Lung microvascular endothelial cell (primary cell): ENCODE measurements at regions not wholly inside any gene's neighbourhood (a gene's known extent, or its start where the extent isn't known, plus 50 kb on each side); places are given as distances from the start of the nearest gene placed in this dataset.

Source experiments
- DNase-seq, 2 donors: peaks; one replicate each; pipeline versions ENCODE4 v3.0.0 to v3.0.0-alpha.2; 2010; ENCODE audit warnings: low read depth in 2 of 2

DNA sequence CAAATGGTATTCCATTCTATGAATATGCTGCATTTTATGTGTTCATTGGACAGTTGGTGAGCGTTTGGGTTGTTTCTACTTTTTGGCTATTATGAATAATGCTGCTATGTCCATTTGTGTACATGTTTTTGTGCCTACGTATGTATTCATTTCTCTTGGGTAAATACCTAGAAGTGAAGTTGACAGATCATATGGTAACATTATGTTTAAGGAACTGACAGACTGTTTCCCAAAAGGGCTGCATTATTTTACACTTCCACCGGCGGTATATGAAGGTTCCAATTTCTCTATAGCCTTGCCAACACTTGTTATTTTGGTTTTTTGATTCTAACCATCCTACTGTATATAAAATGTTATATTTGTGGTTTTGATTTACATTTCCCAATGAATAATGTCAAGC, 703.9 kb upstream of the CDH2 start:
- DNase-seq: no peak

DNA sequence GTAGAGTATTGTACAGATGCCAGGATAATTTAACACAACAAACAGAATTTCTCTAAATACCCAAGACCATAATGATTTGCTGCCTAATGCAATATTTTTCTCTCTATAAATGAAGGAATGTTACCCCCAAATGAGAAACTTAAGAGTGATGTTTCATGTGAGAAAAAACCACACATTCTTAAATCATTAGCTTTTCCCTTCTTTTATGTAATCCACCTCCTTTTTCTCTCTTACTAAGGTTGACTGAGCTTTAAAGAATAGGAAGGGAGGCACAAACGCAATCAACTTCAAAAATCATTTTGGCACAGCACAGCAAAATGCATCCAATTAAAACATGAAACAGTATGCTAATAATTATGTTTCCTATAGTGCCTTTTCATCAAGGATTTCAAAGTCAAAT, 698.1 kb upstream of the CDH2 start:
- DNase-seq: no peak

DNA sequence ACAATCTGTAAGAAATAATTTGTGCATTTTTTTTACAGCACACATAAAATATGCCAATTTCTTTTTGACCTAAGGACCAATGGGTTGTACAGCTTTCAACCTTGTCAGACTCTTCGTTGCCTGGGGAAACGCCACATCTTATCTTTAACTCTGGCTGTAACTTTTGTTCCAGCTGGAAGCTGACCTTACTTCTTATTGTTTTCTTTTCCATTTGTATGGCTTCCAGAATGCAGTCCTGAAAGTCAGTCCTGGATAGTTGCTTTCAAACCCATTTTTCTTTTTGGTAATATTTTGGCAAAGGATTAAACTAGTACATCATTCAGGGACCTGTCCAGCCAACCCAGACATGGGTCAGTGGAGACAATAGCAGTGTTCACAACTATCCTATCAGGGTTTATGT, 686.5 kb upstream of the CDH2 start:
- no peak for DNase-seq

DNA sequence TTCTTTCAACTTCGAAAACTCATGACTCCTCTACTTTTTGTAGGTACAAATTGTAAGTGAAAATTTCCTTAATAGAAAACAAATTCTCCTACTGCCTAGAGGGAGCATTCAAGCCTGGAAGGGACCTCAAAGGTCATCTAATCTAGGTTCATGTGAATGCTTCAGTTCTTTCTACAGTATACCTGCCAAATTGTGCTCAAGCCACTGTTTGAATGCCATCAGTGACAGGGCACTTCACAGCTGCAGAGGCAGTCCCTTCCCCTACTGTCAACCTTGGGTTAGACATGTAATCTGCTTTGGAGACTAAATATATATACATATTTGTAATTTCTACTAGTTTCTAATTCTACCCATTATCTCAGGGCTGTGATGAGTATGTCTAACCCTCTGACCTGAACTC, 681.3 kb upstream of the CDH2 start:
- DNase-seq: no peak

DNA sequence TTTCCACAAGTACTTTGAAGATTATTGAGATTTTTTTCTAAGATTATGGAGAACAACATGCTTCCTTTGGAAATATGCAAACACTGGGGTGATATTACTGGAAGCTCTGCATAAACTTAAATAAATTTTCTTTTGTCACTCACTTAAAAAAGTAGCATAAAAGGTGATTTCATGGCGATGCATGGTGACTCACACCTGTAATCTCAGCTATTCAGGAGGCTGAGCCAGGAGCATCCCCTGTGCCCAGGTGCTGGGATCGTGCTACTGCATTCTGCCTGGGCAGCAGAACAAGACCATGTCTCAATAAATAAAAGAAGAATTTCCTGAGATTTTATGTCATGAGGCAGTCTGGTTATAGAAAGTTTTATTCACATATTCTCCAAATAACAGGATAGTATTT, 679.1 kb upstream of the CDH2 start:
- no peak for DNase-seq

DNA sequence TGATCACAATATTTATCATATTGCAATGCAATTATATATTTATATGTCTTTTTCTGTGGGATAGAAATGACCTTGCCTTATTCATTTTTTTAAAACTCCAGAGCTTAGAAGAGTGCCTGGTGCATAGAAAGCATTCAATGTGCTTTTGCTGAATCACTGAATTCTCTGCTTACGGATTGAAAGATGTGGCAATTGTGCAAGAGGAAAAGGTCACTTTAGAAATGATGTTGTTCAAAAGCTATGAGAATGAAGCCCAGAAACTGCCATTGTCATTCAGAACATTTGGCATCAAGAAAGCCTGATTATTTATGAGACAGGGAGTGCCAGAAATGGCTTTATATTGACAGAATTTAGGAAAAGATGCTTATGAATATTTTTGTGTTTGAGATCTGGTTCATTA, 678.6 kb upstream of the CDH2 start:
- DNase-seq: peak in 1 of 2 donors; percentile 16

DNA sequence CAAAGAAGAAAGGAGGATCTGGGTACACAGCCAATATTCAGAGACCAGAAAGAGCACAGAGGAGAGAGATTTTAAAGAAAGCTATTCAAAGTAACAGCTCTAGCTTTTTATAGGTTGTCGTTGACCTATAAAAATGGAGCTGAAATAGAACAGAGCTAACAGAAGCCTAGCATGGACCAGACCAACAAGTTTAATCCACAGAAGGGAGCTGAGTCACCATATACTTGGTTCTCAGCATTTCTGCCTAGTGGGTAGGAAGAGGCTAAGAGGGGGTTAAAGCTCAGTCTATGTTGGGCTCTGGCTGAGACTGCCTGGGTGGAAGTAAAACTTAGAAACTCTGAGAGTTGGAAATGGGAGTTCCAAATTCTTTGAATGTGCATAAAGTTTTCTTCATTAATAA, 678.0 kb upstream of the CDH2 start:
- DNase-seq: no peak

GRCh38 chr18:28846958-28847357, 670.0 kb upstream of the CDH2 start:
- DNase-seq: no peak

GRCh38 chr18:28837100-28837499, 660.2 kb upstream of the CDH2 start:
- no peak for DNase-seq

- peak in 1 of 2 donors; percentile 24 for DNase-seq
Measured at GRCh38 chr18:28834889-28835288, 658.0 kb upstream of the CDH2 start.

GRCh38 chr18:28831908-28832307, 655.0 kb upstream of the CDH2 start:
- DNase-seq: no peak

GRCh38 chr18:28831476-28831875, 654.5 kb upstream of the CDH2 start:
- DNase-seq: no peak

- DNase-seq: no peak
Measured at GRCh38 chr18:28826107-28826506, 649.2 kb upstream of the CDH2 start.

DNA sequence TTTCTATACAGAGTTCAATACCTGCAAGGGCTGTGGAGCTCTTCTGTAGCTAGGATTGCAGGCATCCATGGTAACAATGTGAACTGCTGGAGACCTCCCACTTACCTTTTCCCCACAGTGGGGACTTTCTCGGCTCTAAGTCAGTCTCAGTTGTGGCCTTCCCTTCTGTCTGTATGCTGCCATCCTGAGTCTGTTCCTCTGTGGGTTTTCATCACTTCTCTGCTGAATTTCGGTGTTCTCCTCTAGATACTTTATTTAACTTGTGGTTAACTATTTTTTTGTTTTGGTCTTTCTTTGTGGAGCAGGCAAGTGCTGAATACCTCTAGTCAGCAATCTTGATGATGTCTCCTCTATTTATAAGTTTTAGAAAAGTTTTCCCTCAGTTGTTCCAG, 647.2 kb upstream of the CDH2 start:
- DNase-seq: no peak

- DNase-seq: no peak
Measured at GRCh38 chr18:28823506-28824182, 646.7 kb upstream of the CDH2 start.

DNA sequence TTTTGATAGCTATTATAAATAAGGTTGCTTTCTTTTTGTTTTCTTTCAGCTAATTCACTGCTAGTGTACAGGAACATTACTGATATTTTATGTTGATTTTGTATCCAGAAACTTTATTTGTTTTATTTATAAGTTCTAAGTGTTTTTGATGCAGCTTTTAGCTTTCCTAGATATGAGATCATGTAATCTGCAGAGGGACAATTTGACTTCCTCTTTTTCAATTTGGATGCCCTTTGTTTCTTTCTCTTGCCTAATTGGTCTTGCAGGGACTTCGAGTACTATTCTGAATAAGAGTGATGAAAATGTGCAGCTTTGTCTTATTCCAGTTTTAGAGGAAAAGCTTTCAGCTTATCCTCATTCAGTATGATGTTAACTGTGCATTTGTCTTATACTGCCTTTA, 643.4 kb upstream of the CDH2 start:
- DNase-seq: no peak

GRCh38 chr18:28816155-28816554, 639.2 kb upstream of the CDH2 start:
- no peak for DNase-seq

- DNase-seq: no peak
Measured at GRCh38 chr18:28814365-28814764, 637.4 kb upstream of the CDH2 start.

DNA sequence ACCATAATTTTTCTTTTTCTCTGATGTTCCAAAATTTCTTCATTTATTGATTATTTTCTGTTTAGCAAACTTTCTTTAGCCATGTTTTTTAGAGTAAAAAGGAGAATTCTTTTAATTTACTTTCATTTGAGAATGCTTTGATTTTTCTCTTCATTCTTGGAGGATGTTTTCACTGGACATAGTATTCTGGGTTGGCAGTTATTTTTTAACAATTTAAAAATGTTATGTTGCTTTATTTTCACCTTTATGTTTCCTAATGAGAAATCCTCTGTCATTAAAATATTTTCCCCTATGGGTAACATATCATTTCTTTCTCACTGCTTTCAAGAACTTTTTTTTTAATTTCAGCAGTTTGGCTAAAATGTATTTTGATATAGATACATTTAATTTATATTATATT, 631.4 kb upstream of the CDH2 start:
- no peak for DNase-seq

- no peak for DNase-seq
Measured at GRCh38 chr18:28805491-28805890, 628.6 kb upstream of the CDH2 start.

DNA sequence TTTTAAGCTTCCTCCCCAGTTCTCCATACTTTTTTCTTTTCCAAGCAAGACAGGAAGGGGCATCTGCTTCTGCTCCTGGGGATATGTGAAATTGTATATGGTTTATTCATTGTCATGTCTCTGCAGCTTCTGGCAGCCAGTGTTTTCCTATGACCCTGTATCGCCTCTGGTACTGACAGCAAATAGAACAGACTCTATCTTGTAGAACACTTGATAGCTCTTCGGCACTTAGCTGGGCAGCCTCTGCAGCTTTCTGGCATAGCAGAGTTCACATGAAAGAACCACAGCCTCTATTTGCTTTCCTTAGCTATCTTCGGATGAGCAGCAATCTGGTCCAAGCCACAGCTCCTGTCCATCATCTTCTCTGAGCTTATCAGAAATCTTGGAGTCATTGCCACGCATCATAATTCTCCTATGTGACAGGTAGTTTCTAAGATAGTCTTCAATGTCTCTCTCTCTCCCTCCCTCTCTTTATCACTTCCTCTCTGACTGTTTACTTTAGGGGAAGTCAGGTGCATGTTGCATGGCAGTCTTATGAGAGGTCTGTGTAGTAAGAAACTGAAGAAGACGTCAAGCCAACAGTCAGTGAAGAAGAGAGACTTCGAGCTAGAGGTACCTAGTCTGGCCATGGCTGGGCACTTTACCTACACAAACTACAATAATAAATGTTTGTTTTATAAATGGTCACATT, 627.7 kb upstream of the CDH2 start:
- no peak for DNase-seq

GRCh38 chr18:28802546-28802945, 625.6 kb upstream of the CDH2 start:
- DNase-seq: peak in 1 of 2 donors; percentile 93

GRCh38 chr18:28801876-28802275, 624.9 kb upstream of the CDH2 start:
- peak in 1 of 2 donors; percentile 13 for DNase-seq
